ENCODE measurements at regions not wholly inside any gene's neighbourhood (a gene's known extent, or its start where the extent isn't known, plus 50 kb on each side); places are given as distances from the start of the nearest gene placed in this dataset.

DNA sequence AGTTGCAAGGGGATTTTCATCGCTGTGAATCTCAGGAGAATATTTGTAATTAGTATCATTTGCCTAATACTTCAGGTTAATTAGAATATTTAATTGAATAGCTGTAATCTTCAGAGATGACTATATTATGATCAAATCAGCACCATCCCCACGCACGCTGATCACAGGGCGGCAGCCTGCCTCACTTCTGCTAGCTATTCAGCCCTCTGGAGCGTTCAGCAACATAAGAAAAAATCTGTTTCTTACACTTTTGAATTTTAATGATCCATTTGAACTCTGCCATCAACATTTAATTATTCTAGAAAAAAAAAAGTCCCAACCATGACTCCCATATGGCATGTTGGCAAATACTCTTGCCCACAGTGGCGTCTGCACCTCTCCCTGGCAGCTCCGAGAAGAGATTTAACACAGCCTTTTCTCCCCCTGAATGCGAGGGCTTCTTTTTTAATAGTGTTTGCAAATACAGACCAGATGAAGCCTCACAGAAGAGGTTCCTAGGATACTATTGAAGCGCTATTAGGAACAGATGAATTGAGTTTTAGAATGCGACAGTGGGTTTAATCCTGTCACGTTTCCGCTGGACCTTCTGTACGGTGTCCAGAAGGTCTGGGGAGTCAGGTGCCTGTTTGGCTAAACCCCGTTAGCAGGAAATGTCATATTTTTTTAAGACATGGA, 731.9 kb upstream of the SALL3 start:
- TF ChIP-seq, protein P1, sequence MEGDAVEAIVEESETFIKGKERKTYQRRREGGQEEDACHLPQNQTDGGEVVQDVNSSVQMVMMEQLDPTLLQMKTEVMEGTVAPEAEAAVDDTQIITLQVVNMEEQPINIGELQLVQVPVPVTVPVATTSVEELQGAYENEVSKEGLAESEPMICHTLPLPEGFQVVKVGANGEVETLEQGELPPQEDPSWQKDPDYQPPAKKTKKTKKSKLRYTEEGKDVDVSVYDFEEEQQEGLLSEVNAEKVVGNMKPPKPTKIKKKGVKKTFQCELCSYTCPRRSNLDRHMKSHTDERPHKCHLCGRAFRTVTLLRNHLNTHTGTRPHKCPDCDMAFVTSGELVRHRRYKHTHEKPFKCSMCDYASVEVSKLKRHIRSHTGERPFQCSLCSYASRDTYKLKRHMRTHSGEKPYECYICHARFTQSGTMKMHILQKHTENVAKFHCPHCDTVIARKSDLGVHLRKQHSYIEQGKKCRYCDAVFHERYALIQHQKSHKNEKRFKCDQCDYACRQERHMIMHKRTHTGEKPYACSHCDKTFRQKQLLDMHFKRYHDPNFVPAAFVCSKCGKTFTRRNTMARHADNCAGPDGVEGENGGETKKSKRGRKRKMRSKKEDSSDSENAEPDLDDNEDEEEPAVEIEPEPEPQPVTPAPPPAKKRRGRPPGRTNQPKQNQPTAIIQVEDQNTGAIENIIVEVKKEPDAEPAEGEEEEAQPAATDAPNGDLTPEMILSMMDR (conservative IDR thresholded peaks at IDR 0.05; ENCODE audit: low read length): no peak
- TF ChIP-seq EZH2phosphoT487 (IDR thresholded peaks at IDR 0.05; ENCODE audit: borderline replicate concordance, low read depth, low read length): no peak
